Adrenal gland (tissue), 5 donors: ENCODE measurements at regions not wholly inside any gene's neighbourhood (a gene's known extent, or its start where the extent isn't known, plus 50 kb on each side); places are given as distances from the start of the nearest gene placed in this dataset.

ENCODE experiments used
- POLR2A ChIP-seq, 2 donors: fragments of 450-650 bp; IDR thresholded peaks; one replicate each; pipeline ENCODE4 v1.6.1; 2017; ENCODE audit warnings: antibody characterized with exemption in 2 of 2, mild to moderate bottlenecking in 2 of 2, moderate library complexity in 1 of 2
- TF ChIP-seq, protein P1 (sequence below), 6 experiments: fragments of 450-650 bp in 4 of 6; fragments of 200-600 bp in 2 of 6; sonication (generic) in 1 of 6; IDR thresholded peaks; 1 replicate in 5 of 6; 2 replicates in 1 of 6; pipeline versions ENCODE4 v1.5.1 to v1.8.0; 2016 to 2021; ENCODE audit warnings: antibody characterized with exemption in 6 of 6, mild to moderate bottlenecking in 2 of 6, moderate library complexity in 1 of 6
- donor health status: DM: no; HTN: no; CAD: no.

DNA sequence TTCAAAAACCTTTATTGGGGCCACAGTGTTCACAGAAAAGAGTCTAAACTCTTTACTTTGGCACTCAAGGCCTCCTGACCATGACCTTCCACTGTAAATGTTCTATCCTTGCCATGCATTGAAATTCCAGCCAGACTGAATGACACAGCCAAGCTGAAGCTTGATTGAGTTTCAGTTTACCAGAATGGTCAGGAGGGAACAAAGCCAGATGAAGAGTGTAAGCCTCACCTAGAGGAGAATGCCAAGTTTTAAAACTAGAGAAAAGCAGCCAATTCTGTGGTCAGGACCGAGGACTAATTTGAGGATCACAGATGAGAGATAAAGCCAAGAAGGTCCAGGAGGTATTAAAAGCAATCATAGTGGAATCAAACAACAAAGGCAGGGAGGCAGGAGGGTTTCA is 215.3 kb downstream of the KCNA4 start:
- TF ChIP-seq, protein P1, sequence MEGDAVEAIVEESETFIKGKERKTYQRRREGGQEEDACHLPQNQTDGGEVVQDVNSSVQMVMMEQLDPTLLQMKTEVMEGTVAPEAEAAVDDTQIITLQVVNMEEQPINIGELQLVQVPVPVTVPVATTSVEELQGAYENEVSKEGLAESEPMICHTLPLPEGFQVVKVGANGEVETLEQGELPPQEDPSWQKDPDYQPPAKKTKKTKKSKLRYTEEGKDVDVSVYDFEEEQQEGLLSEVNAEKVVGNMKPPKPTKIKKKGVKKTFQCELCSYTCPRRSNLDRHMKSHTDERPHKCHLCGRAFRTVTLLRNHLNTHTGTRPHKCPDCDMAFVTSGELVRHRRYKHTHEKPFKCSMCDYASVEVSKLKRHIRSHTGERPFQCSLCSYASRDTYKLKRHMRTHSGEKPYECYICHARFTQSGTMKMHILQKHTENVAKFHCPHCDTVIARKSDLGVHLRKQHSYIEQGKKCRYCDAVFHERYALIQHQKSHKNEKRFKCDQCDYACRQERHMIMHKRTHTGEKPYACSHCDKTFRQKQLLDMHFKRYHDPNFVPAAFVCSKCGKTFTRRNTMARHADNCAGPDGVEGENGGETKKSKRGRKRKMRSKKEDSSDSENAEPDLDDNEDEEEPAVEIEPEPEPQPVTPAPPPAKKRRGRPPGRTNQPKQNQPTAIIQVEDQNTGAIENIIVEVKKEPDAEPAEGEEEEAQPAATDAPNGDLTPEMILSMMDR (IDR thresholded peaks at IDR 0.05) = no peak
- no peak for TF ChIP-seq POLR2A (IDR thresholded peaks at IDR 0.05)
